ENCODE measurements at regions not wholly inside any gene's neighbourhood (a gene's known extent, or its start where the extent isn't known, plus 50 kb on each side); places are given as distances from the start of the nearest gene placed in this dataset.

- no peak for TF ChIP-seq CTCF (IDR thresholded peaks at IDR 0.05)
- ATAC-seq (no peak), DNase-seq (no peak)
- H3K36me3 ChIP-seq (ENCODE audit: low read depth), result no peaks in the 10 kb centered on the region
- H3K9me3 ChIP-seq, result no peaks in the 10 kb centered on the region
- intact Hi-C loops (cut with DNase I, micrococcal nuclease), result no loop called here
- H3K4me3 ChIP-seq, result no peak overlapping the region
- no peaks in the 10 kb centered on the region for H3K4me1 ChIP-seq (ENCODE audit: low read depth)
These were observed 134.8 kb upstream of the PDE5A start for GRCh38 chr4:119763386-119763785.

- Histone ChIP-seq H3K36me3 (ENCODE audit: low read depth) (no peaks in the 10 kb centered on the region), H3K4me1 (ENCODE audit: low read depth) (no peaks in the 10 kb centered on the region), H3K4me3 (no peak overlapping the region), H3K9me3 (no peaks in the 10 kb centered on the region)
- intact Hi-C loops (cut with DNase I, micrococcal nuclease), result no loop called here
- DNase-seq (no peak), ATAC-seq (no peak)
- TF ChIP-seq CTCF (IDR thresholded peaks at IDR 0.05), result no peak
These were observed 127.0 kb upstream of the PDE5A start for GRCh38 chr4:119755599-119755998.

- ATAC-seq (no peak), DNase-seq (no peak)
- intact Hi-C loops (cut with DNase I, micrococcal nuclease), result no loop called here
These were observed 124.3 kb upstream of the PDE5A start for GRCh38 chr4:119752936-119753335.

GRCh38 chr4:119750771-119751170, 122.2 kb upstream of the PDE5A start:
- intact Hi-C loops (cut with DNase I, micrococcal nuclease), result no loop called here
- H3K4me1 ChIP-seq (ENCODE audit: low read depth), result no peaks in the 10 kb centered on the region
- H3K36me3 ChIP-seq (ENCODE audit: low read depth), result no peaks in the 10 kb centered on the region
- DNase-seq, result no peak
- ATAC-seq, result no peak
- no peak overlapping the region for H3K4me3 ChIP-seq
- TF ChIP-seq CTCF (IDR thresholded peaks at IDR 0.05), result no peak
- no peaks in the 10 kb centered on the region for H3K9me3 ChIP-seq

More at GRCh38 chr4:119752936-119753335, 124.3 kb upstream of the PDE5A start:
- H3K36me3 ChIP-seq (ENCODE audit: low read depth), result no peaks in the 10 kb centered on the region
- no peak for TF ChIP-seq CTCF (IDR thresholded peaks at IDR 0.05)
- no peak overlapping the region for H3K4me3 ChIP-seq
- no peaks in the 10 kb centered on the region for H3K4me1 ChIP-seq (ENCODE audit: low read depth)
- no peaks in the 10 kb centered on the region for H3K9me3 ChIP-seq

- H3K9me3 ChIP-seq, result no peaks in the 10 kb centered on the region
- ATAC-seq (no peak), DNase-seq (no peak)
- intact Hi-C loops (cut with DNase I, micrococcal nuclease), result no loop called here
- H3K4me3 ChIP-seq, result no peak overlapping the region
- H3K36me3 ChIP-seq (ENCODE audit: low read depth), result no peaks in the 10 kb centered on the region
- H3K4me1 ChIP-seq (ENCODE audit: low read depth), result no peaks in the 10 kb centered on the region
- no peak for TF ChIP-seq CTCF (IDR thresholded peaks at IDR 0.05)
These were observed 121.4 kb upstream of the PDE5A start for GRCh38 chr4:119750048-119750447.

GRCh38 chr4:119748853-119749252, 120.2 kb upstream of the PDE5A start:
- Histone ChIP-seq H3K4me1 (ENCODE audit: low read depth) (no peaks in the 10 kb centered on the region), H3K4me3 (no peak overlapping the region), H3K36me3 (ENCODE audit: low read depth) (no peaks in the 10 kb centered on the region), H3K9me3 (no peaks in the 10 kb centered on the region)
- intact Hi-C loops (cut with DNase I, micrococcal nuclease), result no loop called here
- no peak for TF ChIP-seq CTCF (IDR thresholded peaks at IDR 0.05)
- ATAC-seq, result no peak
- DNase-seq, result no peak

All from mucosa of descending colon (tissue), 3 donors.